ENCODE measurements at regions not wholly inside any gene's neighbourhood (a gene's known extent, or its start where the extent isn't known, plus 50 kb on each side); places are given as distances from the start of the nearest gene placed in this dataset.
"Not testable (repeated sequence)": the region's sequence is repeated elsewhere in the genome, so short reads cannot be mapped to it uniquely, and the experiment has no call there.

DNA sequence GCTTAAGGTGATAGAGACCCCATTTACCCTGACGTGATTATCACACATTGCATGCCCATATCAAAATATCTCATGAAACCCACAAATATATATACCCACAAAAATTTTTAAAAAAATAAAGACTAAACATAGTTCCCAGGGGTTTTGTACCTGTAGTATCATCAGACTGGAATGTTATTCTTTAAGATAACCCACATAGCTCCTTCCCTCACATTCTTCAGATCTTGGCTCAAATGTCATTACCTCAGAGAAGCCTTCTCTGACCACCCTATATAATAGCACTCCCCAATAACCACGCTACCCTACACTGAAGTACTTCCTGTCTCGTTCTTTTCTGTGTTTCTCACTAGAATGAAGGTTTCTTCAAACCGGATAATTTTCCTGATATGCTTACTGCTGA, 138.3 kb upstream of the SNX7 start:
- Histone ChIP-seq H3K27ac (no peak overlapping the region), H3K4me3 (no peak overlapping the region), H3K4me1 (no peaks in the 10 kb centered on the region), H3K27me3 (no peaks in the 10 kb centered on the region), H3K9me3 (no peaks in the 10 kb centered on the region), H3K36me3 (no peaks in the 10 kb centered on the region)
- TF ChIP-seq POLR2A (IDR thresholded peaks at IDR 0.05) (no peak), EP300 (IDR thresholded peaks at IDR 0.05) (no peak), POLR2AphosphoS5 (IDR thresholded peaks at IDR 0.05) (no peak)
- TF ChIP-seq, protein P1, sequence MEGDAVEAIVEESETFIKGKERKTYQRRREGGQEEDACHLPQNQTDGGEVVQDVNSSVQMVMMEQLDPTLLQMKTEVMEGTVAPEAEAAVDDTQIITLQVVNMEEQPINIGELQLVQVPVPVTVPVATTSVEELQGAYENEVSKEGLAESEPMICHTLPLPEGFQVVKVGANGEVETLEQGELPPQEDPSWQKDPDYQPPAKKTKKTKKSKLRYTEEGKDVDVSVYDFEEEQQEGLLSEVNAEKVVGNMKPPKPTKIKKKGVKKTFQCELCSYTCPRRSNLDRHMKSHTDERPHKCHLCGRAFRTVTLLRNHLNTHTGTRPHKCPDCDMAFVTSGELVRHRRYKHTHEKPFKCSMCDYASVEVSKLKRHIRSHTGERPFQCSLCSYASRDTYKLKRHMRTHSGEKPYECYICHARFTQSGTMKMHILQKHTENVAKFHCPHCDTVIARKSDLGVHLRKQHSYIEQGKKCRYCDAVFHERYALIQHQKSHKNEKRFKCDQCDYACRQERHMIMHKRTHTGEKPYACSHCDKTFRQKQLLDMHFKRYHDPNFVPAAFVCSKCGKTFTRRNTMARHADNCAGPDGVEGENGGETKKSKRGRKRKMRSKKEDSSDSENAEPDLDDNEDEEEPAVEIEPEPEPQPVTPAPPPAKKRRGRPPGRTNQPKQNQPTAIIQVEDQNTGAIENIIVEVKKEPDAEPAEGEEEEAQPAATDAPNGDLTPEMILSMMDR (IDR thresholded peaks at IDR 0.05) = no peak
- DNase-seq = no peak
- WGBS, 2 donors = 79 to 80% methylated on average over 4 of the region's 4 CpGs
- intact Hi-C loops (cut with DNase I) = no loop called here

- Histone ChIP-seq H3K27ac (no peak overlapping the region), H3K36me3 (no peaks in the 10 kb centered on the region), H3K27me3 (no peaks in the 10 kb centered on the region), H3K4me1 (no peaks in the 10 kb centered on the region), H3K9me3 (no peaks in the 10 kb centered on the region), H3K4me3 (no peak overlapping the region)
- TF ChIP-seq POLR2AphosphoS5 (IDR thresholded peaks at IDR 0.05) (no peak), EP300 (IDR thresholded peaks at IDR 0.05) (no peak), POLR2A (IDR thresholded peaks at IDR 0.05) (no peak)
- TF ChIP-seq, protein P1 (IDR thresholded peaks at IDR 0.05) = no peak
- WGBS, 2 donors = 74 to 78% methylated on average over 2 of the region's 2 CpGs
- intact Hi-C loops (cut with DNase I) = no loop called here
- no peak for DNase-seq
These were observed 145.2 kb upstream of the SNX7 start for GRCh38 chr1:98516306-98516705.

DNA sequence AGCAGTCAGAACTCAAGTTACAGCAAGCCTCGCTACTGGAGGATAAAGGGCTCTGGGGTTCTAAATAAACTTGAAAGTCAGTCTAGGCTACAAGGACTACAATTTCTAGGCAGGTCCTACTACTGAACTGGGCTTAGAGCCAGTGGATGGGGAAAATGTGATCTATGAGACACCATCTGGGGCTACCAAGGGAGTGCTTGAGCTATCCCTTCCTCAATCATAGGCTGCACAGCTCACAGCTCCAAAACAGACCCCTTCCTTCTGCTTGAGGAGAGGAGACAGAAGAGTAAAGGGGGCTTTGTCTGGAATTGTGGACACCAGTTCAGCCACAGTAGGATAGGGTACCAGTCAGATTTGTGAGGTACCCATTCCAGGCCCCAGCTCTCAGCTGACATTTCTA, 145.8 kb upstream of the SNX7 start:
- Histone ChIP-seq H3K9me3 (no peaks in the 10 kb centered on the region), H3K4me3 (no peak overlapping the region), H3K4me1 (no peaks in the 10 kb centered on the region), H3K36me3 (no peaks in the 10 kb centered on the region), H3K27ac (no peak overlapping the region), H3K27me3 (no peaks in the 10 kb centered on the region)
- TF ChIP-seq POLR2A (IDR thresholded peaks at IDR 0.05) (no peak), POLR2AphosphoS5 (IDR thresholded peaks at IDR 0.05) (no peak)
- intact Hi-C loops (cut with DNase I) = no loop called here
- 84 to 88% methylated on average over 1 of the region's 1 CpG for WGBS, 2 donors
- DNase-seq = no peak

DNA sequence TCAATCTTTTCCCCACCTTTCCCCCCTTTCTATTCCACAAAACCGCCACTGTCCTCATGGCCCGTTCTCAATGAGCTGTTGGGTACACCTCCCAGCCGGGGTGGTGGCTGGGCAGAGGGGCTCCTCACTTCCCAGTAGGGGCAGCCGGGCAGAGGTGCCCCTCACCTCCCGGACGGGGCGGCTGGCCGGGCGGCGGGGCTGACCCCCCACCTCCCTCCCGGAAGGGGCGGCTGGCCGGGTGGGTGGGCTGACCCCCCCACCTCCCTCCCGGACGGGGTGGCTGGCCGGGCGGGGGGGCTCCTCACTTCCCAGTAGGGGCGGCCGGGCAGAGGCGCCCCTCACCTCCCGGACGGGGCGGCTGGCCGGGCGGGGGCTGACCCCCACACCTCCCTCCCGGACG, 149.3 kb upstream of the SNX7 start:
- DNase-seq; intact Hi-C loops (cut with DNase I); H3K36me3 ChIP-seq; H3K4me1 ChIP-seq; H3K4me3 ChIP-seq; H3K9me3 ChIP-seq; H3K27ac ChIP-seq; H3K27me3 ChIP-seq: not testable (repeated sequence)
- WGBS, 2 donors = 89 to 92% methylated on average over 25 to 26 of the region's 27 CpGs

GRCh38 chr1:98503771-98504170, 157.8 kb upstream of the SNX7 start:
- Histone ChIP-seq H3K36me3 (no peaks in the 10 kb centered on the region), H3K27ac (no peak overlapping the region), H3K4me1 (no peaks in the 10 kb centered on the region), H3K27me3 (no peaks in the 10 kb centered on the region), H3K9me3 (no peaks in the 10 kb centered on the region), H3K4me3 (no peak overlapping the region)
- DNase-seq = no peak
- no peak for TF ChIP-seq EP300 (IDR thresholded peaks at IDR 0.05)
- no peak for TF ChIP-seq POLR2A (IDR thresholded peaks at IDR 0.05)
- no peak for TF ChIP-seq POLR2AphosphoS5 (IDR thresholded peaks at IDR 0.05)
- TF ChIP-seq, protein P1 (IDR thresholded peaks at IDR 0.05) = no peak
- intact Hi-C loops (cut with DNase I) = no loop called here
- WGBS, 2 donors = 80 to 82% methylated on average over 1 of the region's 1 CpG

GRCh38 chr1:98502937-98503336, 158.6 kb upstream of the SNX7 start:
- intact Hi-C loops (cut with DNase I) = no loop called here
- no peaks in the 10 kb centered on the region for H3K4me1 ChIP-seq
- H3K27me3 ChIP-seq = no peaks in the 10 kb centered on the region
- no peaks in the 10 kb centered on the region for H3K9me3 ChIP-seq
- H3K27ac ChIP-seq = no peak overlapping the region
- H3K36me3 ChIP-seq = no peaks in the 10 kb centered on the region
- TF ChIP-seq EP300 (IDR thresholded peaks at IDR 0.05) (no peak), POLR2A (IDR thresholded peaks at IDR 0.05) (no peak)
- no peak for DNase-seq
- H3K4me3 ChIP-seq = no peak overlapping the region
